ENCODE measurements at regions not wholly inside any gene's neighbourhood (a gene's known extent, or its start where the extent isn't known, plus 50 kb on each side); places are given as distances from the start of the nearest gene placed in this dataset.

DNA sequence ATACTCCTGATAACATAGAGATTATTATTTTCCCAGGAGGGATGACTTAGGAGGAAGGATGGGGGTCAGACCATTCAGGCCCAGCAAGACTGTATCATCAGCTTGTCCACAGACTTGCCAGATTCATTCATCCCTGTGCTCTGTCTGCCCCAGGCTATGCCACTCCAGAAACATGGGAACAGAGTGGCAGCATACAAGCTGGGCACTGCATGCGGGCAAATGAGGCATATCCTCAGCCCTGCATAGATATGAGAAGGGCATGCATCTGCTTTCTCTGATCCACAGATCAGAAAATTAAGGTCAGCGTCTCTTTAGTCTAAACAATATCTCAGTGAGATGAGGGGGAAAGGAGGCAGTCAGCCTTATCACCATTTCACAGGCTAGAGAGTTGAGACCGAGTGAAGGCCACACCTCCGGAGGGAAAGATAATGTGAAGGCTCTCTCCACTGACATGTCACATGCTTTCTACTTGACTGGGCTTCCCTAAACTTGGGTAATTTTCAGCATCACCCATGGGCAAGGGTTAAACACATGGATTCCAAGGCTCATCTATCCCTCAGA lies 140.5 kb downstream of the TFAP2B start:
- 38% methylated on average over 4 of the region's 4 CpGs for WGBS (ENCODE audit: insufficient coverage, insufficient replicate concordance, low lambda C conversion rate, missing lambda C conversion rate)
- intact Hi-C loops (cut with micrococcal nuclease; ENCODE audit: unreplicated experiment), result no loop called here
- in situ Hi-C loops (cut with MboI), result no loop called here
- ChIA-PET CTCF (interaction anchor here (0.9 kb wide), 1 partner anchor 148 kb away, joined by 3 read pairs; no protein-coding TSS in a partner anchor), RAD21 (ENCODE audit: unreplicated experiment) (no interaction called here), POLR2A (no interaction called here), SMC1A (ENCODE audit: uncharacterized antibody, unreplicated experiment) (interaction anchor here (0.6 kb wide), 1 partner anchor 85 kb away, joined by 3 read pairs; no protein-coding TSS in a partner anchor)
- DNase-seq (ENCODE audit: low read depth, low spot score), result no peak
- H3K27ac ChIP-seq (ENCODE audit: control insufficient read depth, insufficient read depth), result no peak overlapping the region
- H3K4me1 ChIP-seq (ENCODE audit: control insufficient read depth, insufficient read depth, low read length), result no peaks in the 10 kb centered on the region
- no peaks in the 10 kb centered on the region; a peak in 1 of 4 replicates for H3K27me3 ChIP-seq (replicated peaks in 1 of 2; ENCODE audit: control insufficient read depth in 2 of 2, insufficient read depth in 2 of 2, low read length in 1 of 2)
- no peak for FAIRE-seq
- no peaks in the 10 kb centered on the region for H4K20me1 ChIP-seq (ENCODE audit: control insufficient read depth, insufficient read depth)
- H3K4me3 ChIP-seq, result no peak overlapping the region
- no peaks in the 10 kb centered on the region for H3K79me2 ChIP-seq (ENCODE audit: control insufficient read depth, insufficient read depth, low read length)
- no peaks in the 10 kb centered on the region for H3K36me3 ChIP-seq (ENCODE audit: control insufficient read depth in 2 of 2, insufficient read depth in 2 of 2, low read length in 1 of 2)
- BruUV-seq (replicated peaks), result no TSS peak
- ATAC-seq, result no peak
- no peak overlapping the region for H2AFZ ChIP-seq (ENCODE audit: control insufficient read depth, low read depth, low read length)
- H3K9me3 ChIP-seq (replicated peaks; ENCODE audit: control insufficient read depth, insufficient read depth, low read length), result no peaks in the 10 kb centered on the region
- H3K4me2 ChIP-seq (ENCODE audit: control insufficient read depth, insufficient read depth), result no peak overlapping the region
- H3K9ac ChIP-seq (ENCODE audit: control insufficient read depth, insufficient read depth, low read length), result no peak overlapping the region
- no peak for TF ChIP-seq NFXL1 (IDR thresholded peaks at IDR 0.05; ENCODE audit: borderline replicate concordance)
- no peak for TF ChIP-seq E2F4 (IDR thresholded peaks at IDR 0.05; ENCODE audit: low read depth, low read length)
- no peak for TF ChIP-seq BCL11A (IDR thresholded peaks at IDR 0.05; ENCODE audit: low read depth, low read length)
- TF ChIP-seq, protein P1, sequence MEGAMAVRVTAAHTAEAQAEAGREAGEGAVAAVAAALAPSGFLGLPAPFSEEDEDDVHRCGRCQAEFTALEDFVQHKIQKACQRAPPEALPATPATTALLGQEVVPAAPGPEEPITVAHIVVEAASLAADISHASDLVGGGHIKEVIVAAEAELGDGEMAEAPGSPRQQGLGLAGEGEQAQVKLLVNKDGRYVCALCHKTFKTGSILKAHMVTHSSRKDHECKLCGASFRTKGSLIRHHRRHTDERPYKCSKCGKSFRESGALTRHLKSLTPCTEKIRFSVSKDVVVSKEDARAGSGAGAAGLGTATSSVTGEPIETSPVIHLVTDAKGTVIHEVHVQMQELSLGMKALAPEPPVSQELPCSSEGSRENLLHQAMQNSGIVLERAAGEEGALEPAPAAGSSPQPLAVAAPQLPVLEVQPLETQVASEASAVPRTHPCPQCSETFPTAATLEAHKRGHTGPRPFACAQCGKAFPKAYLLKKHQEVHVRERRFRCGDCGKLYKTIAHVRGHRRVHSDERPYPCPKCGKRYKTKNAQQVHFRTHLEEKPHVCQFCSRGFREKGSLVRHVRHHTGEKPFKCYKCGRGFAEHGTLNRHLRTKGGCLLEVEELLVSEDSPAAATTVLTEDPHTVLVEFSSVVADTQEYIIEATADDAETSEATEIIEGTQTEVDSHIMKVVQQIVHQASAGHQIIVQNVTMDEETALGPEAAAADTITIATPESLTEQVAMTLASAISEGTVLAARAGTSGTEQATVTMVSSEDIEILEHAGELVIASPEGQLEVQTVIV (IDR thresholded peaks at IDR 0.05; ENCODE audit: borderline replicate concordance, partially characterized antibody), result no peak
- no peak for TF ChIP-seq NR2F1 (conservative IDR thresholded peaks at IDR 0.05)
- no peak for TF ChIP-seq RELA (IDR thresholded peaks at IDR 0.05; ENCODE audit: borderline replicate concordance, partially characterized antibody)
- no peak for TF ChIP-seq YBX1 (IDR thresholded peaks at IDR 0.05)
- TF ChIP-seq, protein P2, sequence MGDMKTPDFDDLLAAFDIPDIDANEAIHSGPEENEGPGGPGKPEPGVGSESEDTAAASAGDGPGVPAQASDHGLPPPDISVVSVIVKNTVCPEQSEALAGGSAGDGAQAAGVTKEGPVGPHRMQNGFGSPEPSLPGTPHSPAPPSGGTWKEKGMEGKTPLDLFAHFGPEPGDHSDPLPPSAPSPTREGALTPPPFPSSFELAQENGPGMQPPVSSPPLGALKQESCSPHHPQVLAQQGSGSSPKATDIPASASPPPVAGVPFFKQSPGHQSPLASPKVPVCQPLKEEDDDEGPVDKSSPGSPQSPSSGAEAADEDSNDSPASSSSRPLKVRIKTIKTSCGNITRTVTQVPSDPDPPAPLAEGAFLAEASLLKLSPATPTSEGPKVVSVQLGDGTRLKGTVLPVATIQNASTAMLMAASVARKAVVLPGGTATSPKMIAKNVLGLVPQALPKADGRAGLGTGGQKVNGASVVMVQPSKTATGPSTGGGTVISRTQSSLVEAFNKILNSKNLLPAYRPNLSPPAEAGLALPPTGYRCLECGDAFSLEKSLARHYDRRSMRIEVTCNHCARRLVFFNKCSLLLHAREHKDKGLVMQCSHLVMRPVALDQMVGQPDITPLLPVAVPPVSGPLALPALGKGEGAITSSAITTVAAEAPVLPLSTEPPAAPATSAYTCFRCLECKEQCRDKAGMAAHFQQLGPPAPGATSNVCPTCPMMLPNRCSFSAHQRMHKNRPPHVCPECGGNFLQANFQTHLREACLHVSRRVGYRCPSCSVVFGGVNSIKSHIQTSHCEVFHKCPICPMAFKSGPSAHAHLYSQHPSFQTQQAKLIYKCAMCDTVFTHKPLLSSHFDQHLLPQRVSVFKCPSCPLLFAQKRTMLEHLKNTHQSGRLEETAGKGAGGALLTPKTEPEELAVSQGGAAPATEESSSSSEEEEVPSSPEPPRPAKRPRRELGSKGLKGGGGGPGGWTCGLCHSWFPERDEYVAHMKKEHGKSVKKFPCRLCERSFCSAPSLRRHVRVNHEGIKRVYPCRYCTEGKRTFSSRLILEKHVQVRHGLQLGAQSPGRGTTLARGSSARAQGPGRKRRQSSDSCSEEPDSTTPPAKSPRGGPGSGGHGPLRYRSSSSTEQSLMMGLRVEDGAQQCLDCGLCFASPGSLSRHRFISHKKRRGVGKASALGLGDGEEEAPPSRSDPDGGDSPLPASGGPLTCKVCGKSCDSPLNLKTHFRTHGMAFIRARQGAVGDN (IDR thresholded peaks at IDR 0.05), result no peak
- TF ChIP-seq ZZZ3 (IDR thresholded peaks at IDR 0.05; ENCODE audit: control insufficient read depth, insufficient read length, low read depth), result no peak
- TF ChIP-seq MYC (IDR thresholded peaks at IDR 0.05; ENCODE audit: insufficient read depth, insufficient read length, insufficient replicate concordance, low read length, severe bottlenecking), result no peak
- no peak for TF ChIP-seq SP1 (IDR thresholded peaks at IDR 0.05; ENCODE audit: low read depth, low read length)
- TF ChIP-seq CREB1 (IDR thresholded peaks at IDR 0.05; ENCODE audit: low read depth), result no peak
- no peak for TF ChIP-seq LARP7 (IDR thresholded peaks at IDR 0.05)
- TF ChIP-seq NR2C1 (IDR thresholded peaks at IDR 0.05), result no peak
- no peak for TF ChIP-seq RAD51 (IDR thresholded peaks at IDR 0.05)
- TF ChIP-seq SKIL (IDR thresholded peaks at IDR 0.05; ENCODE audit: low read depth, poor library complexity, severe bottlenecking), result no peak

All from GM12878 (cell line).